ENCODE measurements at regions not wholly inside any gene's neighbourhood (a gene's known extent, or its start where the extent isn't known, plus 50 kb on each side); places are given as distances from the start of the nearest gene placed in this dataset.

GRCh38 chr2:145034511-145034910 is 514.6 kb upstream of the ZEB2 start:
- TF ChIP-seq POLR2A (IDR thresholded peaks at IDR 0.05) = no peak
- TF ChIP-seq CTCF (IDR thresholded peaks at IDR 0.05) = no peak
- no peak for TF ChIP-seq POLR2AphosphoS5 (IDR thresholded peaks at IDR 0.05)
- H3K36me3 ChIP-seq = no peaks in the 10 kb centered on the region
- no peak overlapping the region for H3K4me3 ChIP-seq
- H3K9me3 ChIP-seq = no peaks in the 10 kb centered on the region
- H3K27me3 ChIP-seq = no peaks in the 10 kb centered on the region
- no peak overlapping the region for H3K27ac ChIP-seq
- no peak for DNase-seq (ENCODE audit: low spot score in 2 of 2)
- intact Hi-C loops (cut with DNase I; ENCODE audit: low total_unique reads) = no loop called here
- H3K4me1 ChIP-seq = no peaks in the 10 kb centered on the region

- H3K27me3 ChIP-seq = no peaks in the 10 kb centered on the region
- no peaks in the 10 kb centered on the region for H3K4me1 ChIP-seq
- H3K36me3 ChIP-seq = no peaks in the 10 kb centered on the region
- intact Hi-C loops (cut with DNase I; ENCODE audit: low total_unique reads) = no loop called here
- no peak for TF ChIP-seq CTCF (IDR thresholded peaks at IDR 0.05)
- TF ChIP-seq POLR2A (IDR thresholded peaks at IDR 0.05) = no peak
- TF ChIP-seq POLR2AphosphoS5 (IDR thresholded peaks at IDR 0.05) = no peak
- H3K9me3 ChIP-seq = no peaks in the 10 kb centered on the region
- no peak overlapping the region for H3K27ac ChIP-seq
- no peak overlapping the region for H3K4me3 ChIP-seq
- no peak for DNase-seq (ENCODE audit: low spot score in 2 of 2)
Measured at GRCh38 chr2:145033438-145033837, 513.5 kb upstream of the ZEB2 start.

- no peaks in the 10 kb centered on the region for H3K36me3 ChIP-seq
- no peak overlapping the region for H3K27ac ChIP-seq
- no peak for DNase-seq (ENCODE audit: low spot score in 2 of 2)
- intact Hi-C loops (cut with DNase I; ENCODE audit: low total_unique reads) = no loop called here
- no peak for TF ChIP-seq POLR2A (IDR thresholded peaks at IDR 0.05)
- TF ChIP-seq CTCF (IDR thresholded peaks at IDR 0.05) = no peak
- no peak for TF ChIP-seq POLR2AphosphoS5 (IDR thresholded peaks at IDR 0.05)
- H3K27me3 ChIP-seq = no peaks in the 10 kb centered on the region
- H3K9me3 ChIP-seq = no peaks in the 10 kb centered on the region
- no peak overlapping the region for H3K4me3 ChIP-seq
- no peaks in the 10 kb centered on the region for H3K4me1 ChIP-seq
Measured at GRCh38 chr2:145032791-145033190, 512.9 kb upstream of the ZEB2 start.

- H3K4me1 ChIP-seq = no peaks in the 10 kb centered on the region
- intact Hi-C loops (cut with DNase I; ENCODE audit: low total_unique reads) = no loop called here
- no peaks in the 10 kb centered on the region for H3K36me3 ChIP-seq
- DNase-seq (ENCODE audit: low spot score in 2 of 2) = no peak
- no peak overlapping the region for H3K27ac ChIP-seq
- TF ChIP-seq POLR2AphosphoS5 (IDR thresholded peaks at IDR 0.05) (no peak), CTCF (IDR thresholded peaks at IDR 0.05) (no peak), POLR2A (IDR thresholded peaks at IDR 0.05) (no peak)
- no peak overlapping the region for H3K4me3 ChIP-seq
- H3K27me3 ChIP-seq = no peaks in the 10 kb centered on the region
- H3K9me3 ChIP-seq = no peaks in the 10 kb centered on the region
Measured at GRCh38 chr2:145029873-145030272, 510.0 kb upstream of the ZEB2 start.

GRCh38 chr2:145029081-145029480 is 509.2 kb upstream of the ZEB2 start:
- H3K9me3 ChIP-seq = no peaks in the 10 kb centered on the region
- H3K4me3 ChIP-seq = no peak overlapping the region
- intact Hi-C loops (cut with DNase I; ENCODE audit: low total_unique reads) = no loop called here
- H3K36me3 ChIP-seq = no peaks in the 10 kb centered on the region
- H3K27ac ChIP-seq = no peak overlapping the region
- H3K27me3 ChIP-seq = no peaks in the 10 kb centered on the region
- DNase-seq (ENCODE audit: low spot score in 2 of 2) = no peak
- no peaks in the 10 kb centered on the region for H3K4me1 ChIP-seq
- TF ChIP-seq POLR2AphosphoS5 (IDR thresholded peaks at IDR 0.05) (no peak), CTCF (IDR thresholded peaks at IDR 0.05) (no peak), POLR2A (IDR thresholded peaks at IDR 0.05) (no peak)
